GM19468 (cell line): ENCODE measurements at regions not wholly inside any gene's neighbourhood (a gene's known extent, or its start where the extent isn't known, plus 50 kb on each side); places are given as distances from the start of the nearest gene placed in this dataset.

Experiments
- ATAC-seq: cut with Tn5 transposase; IDR thresholded peaks from one replicate; pipeline ENCODE4 v1.9.1; 2021; ENCODE audit warnings: mild to moderate bottlenecking, moderate library complexity, moderate number of reproducible peaks; ENCODE audit not compliant: unreplicated experiment; ENCODE audit errors: extremely low read depth

DNA sequence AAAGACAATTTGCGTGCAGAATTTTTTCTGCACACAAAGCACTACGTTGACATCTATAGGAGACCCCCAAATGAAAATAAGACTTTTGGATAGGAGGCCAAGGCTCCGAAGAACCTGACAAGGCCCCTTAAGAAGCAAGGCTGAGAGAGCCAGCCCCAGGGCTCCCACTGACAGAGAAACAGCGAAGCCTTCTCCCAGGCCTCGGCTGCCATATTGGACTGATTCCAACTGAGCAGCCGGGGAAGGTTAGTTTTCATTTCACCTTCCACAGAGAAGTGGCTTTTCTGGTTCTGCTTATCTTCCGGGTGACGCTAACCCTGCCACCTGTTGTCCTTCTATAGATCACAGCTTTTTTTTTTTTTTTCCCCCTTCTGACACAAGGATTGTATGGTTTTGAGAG lies 356.7 kb downstream of the SOX9 start:
- ATAC-seq: no peak

DNA sequence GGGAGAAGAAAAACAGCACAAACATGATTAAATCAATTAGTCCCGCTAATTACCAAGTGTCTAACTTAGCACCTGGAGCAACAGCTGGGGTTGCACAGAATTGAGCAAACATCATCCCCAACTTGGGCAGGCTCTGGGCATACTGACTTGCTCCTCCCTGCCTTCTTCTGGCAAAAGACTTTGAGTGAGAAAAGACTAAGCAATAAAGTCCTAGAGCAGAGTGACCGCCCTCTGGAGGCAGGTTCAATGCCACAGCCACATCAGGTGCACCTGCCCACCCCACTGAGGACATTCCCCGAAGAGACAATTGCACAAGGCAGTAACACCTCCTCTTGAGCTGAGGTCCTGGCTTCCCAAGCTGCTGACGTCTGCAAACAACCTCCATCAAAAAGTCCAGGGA lies 358.3 kb downstream of the SOX9 start:
- ATAC-seq: no peak

DNA sequence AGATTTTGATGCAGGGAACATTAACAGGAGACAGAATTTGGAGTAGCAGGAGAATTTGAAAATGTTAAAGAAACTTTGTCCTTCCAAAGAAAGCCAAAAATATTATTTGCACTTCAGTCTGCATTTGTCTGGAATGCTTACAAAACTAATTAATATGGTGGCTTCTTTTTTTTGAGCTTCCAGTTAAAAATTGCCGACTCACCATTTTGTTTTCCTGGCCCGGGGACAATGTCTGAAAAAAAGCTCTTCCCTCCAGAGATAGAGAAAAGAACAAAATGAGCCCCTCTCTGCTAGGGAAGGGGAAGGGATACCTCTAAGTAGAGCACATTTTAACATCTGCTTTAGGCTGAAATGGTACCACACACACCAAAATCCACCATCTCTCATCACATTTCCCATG lies 360.8 kb downstream of the SOX9 start:
- no peak for ATAC-seq

DNA sequence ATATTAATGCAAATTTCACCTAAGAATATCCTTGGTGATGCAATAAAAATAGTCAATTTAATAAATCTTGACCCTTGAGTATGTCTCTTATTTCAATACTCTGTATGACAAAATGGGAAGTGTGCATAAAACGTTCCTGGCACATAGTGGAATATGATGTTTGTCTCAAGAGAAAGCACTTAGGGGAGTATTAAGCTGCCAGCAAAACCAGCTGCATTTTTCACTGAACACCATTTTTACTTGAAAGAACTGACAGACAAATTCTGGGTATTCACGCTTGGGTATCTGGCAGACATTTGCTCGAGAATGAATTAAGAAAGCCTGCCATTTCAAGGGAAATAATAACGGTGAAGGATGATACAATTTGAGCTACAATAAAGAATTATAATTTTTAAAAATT lies 364.8 kb downstream of the SOX9 start:
- ATAC-seq: no peak

DNA sequence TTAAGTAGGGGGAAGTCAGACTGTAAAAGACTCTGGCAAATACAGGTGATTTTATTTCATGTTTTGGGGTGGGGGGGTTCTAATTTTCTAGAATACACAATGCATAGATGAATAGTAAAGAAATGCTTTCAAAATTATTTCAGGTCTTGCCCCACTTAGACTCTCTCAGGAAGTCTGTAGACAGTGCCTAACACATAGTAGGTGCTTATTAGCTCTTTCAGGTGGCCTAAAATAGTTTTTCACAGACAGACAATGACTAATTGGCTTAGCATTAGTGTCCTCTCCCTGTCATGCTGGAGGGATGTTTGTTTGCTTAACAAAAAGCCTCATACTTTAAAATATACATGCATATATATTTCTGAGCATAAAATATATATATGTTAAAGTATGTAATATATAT lies 366.0 kb downstream of the SOX9 start:
- no peak for ATAC-seq

DNA sequence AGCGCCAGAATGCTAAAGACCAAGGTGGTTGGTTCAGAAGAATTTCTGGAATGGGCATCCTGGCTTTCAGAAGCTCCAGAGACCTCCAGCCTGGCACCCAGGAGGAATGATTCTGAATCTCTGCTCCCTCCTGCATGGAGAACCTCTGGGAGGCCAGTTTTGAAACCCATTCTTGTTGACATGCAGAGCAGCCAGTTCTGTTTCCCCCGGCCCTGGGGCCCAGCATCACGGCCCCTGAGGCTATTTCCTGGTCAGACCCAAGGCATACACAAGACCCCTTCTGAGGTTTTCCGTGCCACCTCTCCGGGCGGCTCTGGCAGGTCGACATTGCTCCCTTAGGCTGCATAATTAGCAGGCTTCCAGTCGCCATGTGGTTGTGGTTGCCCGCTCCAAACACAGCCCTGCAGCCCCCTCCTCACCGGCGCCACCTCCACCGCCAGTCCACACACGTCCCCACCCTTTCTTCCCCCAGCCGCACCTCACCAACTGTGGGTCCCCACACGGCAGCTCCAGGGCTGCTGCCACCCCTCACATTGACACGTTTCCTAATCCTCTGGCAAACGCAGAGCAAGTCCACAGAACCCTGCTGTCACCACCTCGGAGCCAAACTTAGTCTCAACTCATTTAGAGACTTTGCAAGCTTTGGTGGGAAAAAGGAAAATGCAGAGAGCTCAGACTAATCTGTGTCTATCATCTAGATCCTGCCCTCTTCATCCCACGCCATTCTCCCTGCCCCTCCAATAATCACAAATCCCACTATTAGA lies 367.1 kb downstream of the SOX9 start:
- no peak for ATAC-seq

DNA sequence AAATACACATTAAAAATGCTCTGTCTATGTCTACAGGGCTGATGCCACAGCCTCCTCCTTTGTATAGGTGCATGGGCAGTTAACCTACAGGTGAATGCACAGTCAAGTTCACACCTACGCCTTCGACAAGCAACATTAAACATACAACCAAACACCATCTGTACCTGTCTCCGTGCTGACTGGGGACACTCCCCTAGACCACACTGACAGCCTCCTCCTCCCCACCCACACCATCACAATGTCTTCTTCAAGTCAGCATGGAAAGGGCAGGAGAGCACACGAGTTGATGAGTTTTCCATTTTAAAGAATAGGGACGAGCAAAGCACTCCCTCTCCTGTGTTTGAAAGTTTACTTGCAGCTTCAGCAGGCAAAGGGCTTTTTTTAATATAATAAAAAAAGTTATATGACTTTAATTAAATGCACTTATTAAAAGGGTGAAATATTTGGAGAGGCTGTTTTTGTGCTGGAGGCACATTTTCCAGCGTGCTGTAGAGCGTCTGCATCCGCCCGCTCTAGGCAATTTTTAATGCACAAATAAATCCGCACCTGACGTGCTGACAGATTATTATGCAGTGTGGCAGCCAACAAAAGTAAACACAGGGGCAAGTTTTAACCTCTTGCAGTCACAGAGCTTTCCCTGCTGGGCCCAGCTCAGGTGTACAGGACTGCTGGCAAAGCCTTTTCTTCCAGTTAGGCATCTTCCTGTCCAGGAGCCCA lies 367.9 kb downstream of the SOX9 start:
- ATAC-seq: no peak

DNA sequence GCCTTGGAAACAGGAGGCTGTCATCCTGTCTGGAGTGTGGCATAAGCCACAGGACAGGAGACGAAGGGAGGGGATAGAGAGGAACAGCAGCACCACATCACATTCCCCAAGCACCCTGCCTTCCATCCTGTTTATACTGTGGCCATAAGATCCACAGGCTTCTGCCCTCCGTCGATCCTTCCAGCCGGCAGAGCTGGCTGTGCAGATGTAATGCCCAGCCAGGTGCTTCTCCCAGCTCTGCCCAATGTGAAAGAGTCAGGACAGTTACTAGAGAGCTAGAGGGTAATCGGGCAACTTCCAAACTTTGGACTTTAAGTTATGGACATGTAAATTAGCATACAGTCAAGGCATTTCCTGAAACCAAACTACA lies 368.4 kb downstream of the SOX9 start:
- ATAC-seq: no peak

DNA sequence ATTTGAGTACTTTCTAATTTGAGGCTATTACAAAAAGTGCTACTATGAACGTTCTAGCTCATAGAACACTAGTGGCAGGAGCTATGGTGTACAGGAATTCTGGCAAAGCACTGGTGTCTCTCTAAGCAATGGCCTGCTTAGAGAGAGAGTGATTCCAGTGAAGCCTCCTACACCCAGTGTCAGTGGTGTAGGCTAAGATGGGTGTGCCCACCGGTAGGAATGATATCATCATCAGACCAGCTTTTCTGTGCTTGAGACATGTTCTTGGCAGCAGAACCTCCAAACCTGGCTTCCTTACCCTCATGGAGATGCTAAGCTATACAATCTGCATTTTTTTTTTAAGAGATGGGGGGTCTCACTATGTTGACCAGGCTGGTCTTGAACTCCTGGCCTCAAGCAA lies 370.3 kb downstream of the SOX9 start:
- ATAC-seq: no peak

DNA sequence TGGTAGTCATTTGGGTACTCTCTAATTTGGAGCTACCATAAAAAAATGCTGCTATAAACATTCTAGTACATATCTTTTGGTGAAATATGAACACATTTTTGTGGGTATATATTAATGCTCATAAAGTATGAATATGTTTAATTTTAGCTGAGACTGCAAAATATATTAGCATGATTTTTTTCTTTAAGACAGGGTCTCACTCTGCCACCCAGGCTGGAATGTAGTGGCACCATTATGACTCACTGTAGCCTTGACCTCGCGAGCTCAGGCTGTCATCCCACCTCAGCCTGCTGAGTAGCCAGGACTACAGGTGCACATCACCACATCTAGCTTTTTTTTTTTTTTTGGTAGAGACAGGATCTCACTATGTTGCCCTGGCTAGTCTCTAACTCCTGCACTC lies 371.7 kb downstream of the SOX9 start:
- no peak for ATAC-seq

DNA sequence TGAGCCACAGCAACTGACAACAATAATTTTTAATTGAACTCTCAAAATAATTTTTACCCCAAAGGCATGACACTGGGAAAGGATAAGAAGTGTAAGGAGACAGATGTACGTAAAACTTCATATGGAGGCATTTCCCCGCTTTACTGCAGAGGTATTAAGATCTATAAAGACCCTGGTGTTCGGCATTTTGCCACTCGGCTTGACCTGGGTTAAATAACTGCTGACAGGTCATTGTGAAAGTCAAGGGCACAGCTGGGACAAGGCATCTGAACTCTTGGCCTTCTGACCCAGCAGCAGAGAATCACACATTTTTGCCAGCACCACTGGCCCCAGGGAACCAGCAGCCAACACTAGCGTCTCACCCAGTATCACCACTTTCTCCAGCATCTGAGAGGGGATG lies 372.1 kb downstream of the SOX9 start:
- ATAC-seq: no peak

DNA sequence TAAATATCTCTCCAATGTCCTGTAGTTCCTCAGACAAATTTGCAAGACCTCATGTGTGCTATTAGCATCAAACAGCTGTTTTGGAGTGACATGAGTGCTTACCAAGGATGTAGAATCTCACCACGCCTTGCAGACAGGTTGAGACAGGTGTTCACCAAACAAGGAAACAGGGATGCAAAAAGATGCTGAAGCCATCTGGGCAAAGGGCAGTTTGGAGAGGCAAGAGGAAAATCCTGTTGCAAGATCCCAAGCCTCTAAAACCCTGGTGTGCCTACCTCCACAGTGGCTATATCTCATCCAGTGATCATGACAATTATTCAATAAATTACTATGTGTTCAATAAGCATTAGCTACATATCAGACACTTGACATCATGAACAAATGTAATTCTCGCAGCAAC lies 373.7 kb downstream of the SOX9 start:
- no peak for ATAC-seq

DNA sequence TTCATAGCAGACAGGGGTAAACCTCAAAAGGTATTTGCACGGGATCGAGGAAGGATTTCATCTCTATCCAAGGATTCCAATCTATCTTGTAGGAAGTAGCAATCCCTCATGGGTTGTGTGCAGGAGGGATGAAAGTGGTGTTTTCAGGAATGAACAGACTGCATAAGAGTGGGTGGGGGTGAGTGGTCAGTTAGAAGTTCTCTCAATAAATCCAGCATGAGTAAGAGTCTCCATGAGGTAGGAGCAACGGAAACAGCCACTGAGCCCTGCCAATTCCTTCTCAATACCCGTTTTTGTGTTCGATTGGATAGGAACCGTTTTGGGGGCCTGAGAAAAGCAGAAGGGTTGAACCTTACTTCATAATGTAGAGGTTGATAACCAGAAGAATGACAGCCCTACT lies 375.6 kb downstream of the SOX9 start:
- no peak for ATAC-seq

DNA sequence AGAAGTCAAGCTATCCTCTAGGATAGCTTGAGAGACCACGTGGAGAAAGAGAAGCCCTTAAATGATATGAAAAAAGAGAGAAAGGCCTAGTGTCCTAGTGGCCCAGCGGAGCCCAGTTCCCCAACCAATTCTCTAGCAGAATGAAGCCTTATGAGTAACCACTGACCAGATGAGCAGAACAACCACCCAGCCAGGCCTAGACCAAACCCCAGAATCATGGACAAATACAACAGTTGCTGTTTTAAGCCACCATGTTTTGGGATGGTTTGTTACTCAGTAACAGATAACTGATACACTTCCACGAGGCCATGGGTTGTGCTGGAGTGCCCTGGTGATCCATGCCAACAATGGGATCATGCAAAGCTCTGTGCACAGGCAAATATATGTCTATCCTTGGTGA lies 377.1 kb downstream of the SOX9 start:
- ATAC-seq: no peak

DNA sequence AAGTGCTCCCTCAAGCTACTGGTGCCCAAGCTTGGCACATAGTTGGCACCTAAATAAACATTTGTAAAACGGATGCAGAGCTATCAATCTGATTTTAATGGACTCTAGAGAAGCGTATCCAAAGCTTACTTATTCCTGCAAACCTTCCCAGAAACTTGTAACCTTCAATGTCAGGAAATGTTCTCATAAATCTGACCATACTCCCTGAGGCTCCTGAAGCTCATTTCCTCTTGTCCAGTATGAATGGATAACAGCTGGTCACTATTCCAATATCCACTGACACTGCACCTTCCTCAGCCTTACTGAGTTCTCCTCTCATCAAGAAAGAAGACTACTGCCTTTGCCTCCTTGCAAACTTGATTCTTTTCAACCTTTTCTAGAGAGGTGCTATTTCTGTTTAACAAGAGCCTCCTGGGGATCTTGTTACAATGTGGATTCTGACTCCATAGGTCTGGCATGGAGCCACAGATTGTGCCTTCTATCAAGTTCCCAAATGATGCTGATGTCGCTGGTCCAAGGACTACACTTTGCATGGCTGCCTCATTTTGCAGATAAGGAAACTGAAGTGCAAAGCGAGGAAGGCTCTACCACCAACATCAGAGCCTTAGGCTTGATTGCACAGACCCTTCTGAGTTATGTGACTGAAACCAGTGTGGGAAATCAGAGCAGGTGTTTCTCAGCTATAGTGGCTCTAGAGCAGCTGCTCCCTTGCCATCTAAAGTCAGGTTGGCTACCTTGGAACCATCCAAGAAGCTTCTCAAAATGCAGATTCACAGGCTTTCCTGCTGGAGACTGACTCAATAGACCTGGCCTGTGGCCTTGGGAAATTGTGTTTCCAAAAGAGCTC lies 377.8 kb downstream of the SOX9 start:
- ATAC-seq: no peak

DNA sequence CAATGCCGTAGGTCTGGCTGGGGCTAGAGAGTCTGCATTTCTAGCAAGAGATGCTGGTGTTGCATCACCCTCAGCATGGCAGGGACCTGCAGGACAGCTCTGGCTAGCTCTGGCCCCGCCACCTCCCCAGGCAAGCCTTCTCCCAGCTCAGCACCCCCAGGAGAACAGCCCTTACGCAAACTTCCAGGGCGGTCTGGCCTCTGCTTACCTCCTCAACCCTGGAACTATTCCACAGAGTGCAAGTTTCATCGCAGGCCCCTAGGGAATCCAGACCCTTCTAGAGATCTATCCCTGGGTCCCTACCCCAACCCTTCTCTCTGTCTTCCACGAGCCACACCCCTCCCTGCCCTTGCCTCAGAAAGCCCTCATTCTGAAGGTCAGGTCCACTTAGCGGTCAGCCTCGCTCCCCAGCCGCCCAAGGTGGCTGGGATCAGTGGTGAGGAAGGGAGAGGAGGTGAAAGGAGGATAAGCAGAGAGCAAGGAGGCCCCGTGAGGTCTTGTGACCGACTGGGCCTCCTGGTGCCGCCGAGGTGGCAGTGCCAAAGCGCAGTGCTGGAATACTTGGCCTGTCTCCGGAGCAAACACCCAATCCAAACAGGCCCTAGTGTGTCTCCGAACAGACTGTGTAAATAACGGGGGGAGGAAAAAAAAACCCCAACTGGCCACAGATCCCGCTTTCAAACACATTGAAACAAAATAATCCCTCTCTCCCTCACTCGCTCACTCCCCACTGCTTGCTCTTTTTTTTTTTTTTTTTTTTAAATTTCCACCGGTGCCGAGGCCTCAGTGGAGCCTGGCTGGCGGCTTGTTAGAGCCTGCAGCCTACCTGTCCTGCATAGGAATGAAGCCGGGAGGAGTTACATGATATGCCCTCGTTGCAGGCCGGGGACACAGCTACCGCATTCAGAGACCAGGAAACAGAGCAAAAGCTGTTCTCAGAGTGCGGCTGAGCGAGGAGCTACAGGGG lies 380.9 kb downstream of the SOX9 start:
- ATAC-seq: no peak

DNA sequence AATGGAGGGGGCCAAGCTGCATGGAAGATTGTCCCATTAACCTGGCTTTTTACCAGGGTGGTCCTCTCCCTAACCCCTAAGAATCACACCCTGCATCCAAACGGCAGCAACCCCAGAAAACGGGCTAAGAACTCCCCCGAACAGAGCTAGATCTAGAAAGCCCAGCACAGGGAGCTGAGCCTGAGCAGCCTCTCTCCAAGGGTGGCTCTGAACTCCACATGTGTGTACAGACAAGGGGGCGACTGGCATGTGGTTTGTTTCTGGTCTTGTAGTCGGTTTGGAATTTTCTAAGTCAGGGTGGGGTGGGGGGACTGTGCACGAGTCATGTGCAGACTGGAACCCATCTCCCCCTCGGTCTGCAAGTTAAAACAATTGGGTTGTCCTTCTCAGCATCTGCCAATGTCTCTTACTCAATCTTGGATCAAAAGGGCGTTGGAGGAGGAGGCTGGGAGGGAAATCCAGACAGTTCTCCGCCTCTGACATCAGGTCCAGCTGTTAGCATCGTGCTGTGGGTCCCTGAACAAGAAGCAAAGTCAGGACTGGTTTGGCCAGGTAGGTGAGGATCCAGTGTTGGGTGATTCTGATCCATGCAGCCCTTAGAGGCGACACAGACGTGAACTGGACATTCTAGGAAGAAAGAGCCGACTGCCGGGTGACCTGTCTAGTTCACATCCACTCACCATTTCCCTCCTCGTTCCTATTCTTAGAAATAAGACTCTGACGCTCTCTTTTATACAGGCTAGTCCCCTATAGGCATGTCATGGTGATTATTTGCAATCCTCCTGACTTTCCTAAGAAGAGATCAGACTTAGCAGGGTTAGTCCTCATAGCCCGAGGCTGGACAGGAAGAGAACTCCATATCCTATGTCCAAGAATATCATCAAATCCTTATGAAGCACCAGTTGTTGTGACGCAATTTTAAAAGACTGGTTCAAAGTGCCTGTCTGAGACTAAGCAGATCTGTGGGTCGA lies 381.8 kb downstream of the SOX9 start:
- ATAC-seq: no peak

DNA sequence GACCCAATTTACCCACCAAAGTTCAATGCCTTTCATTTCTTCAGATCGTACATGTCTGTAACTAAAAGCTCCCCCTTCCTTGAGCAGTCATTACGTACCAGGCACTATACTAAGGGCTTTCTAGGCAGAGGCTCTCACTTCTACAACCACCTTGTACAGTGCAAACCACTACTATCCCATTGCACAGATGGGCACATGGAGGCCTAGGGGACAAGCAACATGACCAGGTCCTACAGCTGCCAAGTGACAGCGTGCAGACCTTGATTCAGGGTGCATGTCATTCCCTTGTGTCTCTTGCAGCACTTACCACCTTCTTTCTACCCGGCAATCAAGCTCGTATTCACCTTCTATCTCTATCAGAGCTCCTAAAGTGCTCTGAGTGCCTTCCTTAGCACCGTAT lies 382.7 kb downstream of the SOX9 start:
- ATAC-seq: no peak

DNA sequence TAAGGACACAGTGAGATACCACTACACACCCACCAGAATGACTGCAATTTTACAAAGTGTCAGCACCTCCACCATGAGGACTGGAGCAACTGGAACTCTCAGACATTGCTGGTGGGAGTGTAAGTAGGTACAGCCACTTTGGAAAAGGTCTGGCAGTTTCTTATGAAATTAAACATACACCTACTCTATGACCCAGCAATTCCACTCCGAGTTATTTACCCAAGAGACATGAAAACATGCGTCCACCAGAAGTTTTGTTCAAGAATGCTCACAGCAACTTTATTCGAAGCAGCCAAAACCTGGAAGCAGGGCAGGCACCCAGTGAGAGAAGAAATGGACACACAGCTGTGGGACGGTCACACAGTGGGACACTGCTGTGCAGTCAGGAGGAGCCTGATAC lies 384.0 kb downstream of the SOX9 start:
- ATAC-seq: no peak
